ENCODE measurements at regions not wholly inside any gene's neighbourhood (a gene's known extent, or its start where the extent isn't known, plus 50 kb on each side); places are given as distances from the start of the nearest gene placed in this dataset.

DNA sequence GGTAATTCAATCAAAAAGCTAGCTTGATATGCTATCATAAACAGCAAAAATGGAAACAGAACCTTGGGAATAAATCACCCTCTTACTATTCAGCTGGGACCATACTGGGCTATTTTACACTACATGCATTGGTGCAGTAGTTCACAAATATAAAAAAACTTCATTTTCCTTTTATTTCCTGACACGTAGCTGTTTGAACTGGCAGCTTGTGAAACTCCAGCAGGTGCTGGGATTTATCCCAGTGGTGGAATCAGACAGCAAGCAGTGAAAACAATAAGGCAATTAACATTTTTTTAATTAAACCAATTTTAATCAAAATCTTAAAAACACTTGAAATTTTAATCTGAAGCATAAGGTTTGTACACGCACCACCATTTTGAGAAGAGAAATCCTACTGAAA lies 240.4 kb upstream of the IRX5 start:
- Histone ChIP-seq H3K27ac (no peak overlapping the region), H3K27me3 (ENCODE audit: control insufficient read depth, insufficient read depth, low read length) (no peaks in the 10 kb centered on the region), H2AFZ (no peak overlapping the region), H3K4me2 (ENCODE audit: low read length) (no peak overlapping the region), H3K4me1 (no peaks in the 10 kb centered on the region), H3K9me3 (ENCODE audit: control insufficient read depth, low read length) (no peaks in the 10 kb centered on the region), H3K79me2 (no peaks in the 10 kb centered on the region), H3K9ac (no peak overlapping the region), H3K4me3 (ENCODE audit: low read depth, low read length) (no peak overlapping the region), H3K36me3 (ENCODE audit: control insufficient read depth, insufficient read depth, low read length) (no peaks in the 10 kb centered on the region)
- TF ChIP-seq, protein P1, sequence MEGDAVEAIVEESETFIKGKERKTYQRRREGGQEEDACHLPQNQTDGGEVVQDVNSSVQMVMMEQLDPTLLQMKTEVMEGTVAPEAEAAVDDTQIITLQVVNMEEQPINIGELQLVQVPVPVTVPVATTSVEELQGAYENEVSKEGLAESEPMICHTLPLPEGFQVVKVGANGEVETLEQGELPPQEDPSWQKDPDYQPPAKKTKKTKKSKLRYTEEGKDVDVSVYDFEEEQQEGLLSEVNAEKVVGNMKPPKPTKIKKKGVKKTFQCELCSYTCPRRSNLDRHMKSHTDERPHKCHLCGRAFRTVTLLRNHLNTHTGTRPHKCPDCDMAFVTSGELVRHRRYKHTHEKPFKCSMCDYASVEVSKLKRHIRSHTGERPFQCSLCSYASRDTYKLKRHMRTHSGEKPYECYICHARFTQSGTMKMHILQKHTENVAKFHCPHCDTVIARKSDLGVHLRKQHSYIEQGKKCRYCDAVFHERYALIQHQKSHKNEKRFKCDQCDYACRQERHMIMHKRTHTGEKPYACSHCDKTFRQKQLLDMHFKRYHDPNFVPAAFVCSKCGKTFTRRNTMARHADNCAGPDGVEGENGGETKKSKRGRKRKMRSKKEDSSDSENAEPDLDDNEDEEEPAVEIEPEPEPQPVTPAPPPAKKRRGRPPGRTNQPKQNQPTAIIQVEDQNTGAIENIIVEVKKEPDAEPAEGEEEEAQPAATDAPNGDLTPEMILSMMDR (IDR thresholded peaks at IDR 0.05), result no peak

DNA sequence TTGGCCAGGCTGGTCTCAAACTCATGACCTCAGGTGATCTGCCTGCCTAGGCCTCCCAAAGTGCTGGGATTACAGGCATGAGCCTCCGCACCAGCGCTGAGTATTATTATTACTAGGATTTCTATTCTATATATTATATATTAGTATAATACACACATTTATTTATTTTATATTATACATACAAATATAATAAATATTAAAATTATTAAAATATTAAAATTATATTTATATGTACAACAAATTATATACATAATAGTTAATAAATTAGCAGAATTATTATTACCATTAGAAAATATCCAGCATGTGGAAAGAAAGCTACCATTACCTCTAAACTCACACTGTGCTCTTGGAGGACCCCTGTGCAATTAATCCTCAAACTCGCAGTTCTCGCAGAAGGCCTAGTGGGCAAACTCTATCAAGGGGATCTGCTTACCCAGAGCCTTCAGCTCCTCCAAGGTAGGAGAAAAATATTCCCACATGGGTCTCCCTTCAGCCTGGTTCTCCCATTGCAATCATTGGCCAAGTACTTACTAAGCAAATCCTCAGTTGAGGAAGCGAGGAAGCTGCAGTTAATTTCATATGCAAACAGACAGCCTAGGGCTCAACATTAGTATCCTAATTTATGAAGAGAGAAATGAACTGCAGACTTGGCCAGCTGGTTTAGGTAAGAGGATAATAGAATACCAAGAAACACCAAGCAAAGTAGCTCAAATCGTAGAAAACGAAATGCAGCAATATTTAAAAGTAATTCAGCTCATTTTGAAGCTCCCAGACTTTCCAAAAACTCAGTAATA lies 241.4 kb upstream of the IRX5 start:
- Histone ChIP-seq H3K36me3 (ENCODE audit: control insufficient read depth, insufficient read depth, low read length) (no peaks in the 10 kb centered on the region), H3K9me3 (ENCODE audit: control insufficient read depth, low read length) (no peaks in the 10 kb centered on the region), H3K4me3 (ENCODE audit: low read depth, low read length) (no peak overlapping the region), H3K79me2 (no peaks in the 10 kb centered on the region), H3K4me1 (no peaks in the 10 kb centered on the region), H3K4me2 (ENCODE audit: low read length) (no peak overlapping the region), H3K9ac (no peak overlapping the region), H2AFZ (no peak overlapping the region), H3K27ac (no peak overlapping the region), H3K27me3 (ENCODE audit: control insufficient read depth, insufficient read depth, low read length) (no peaks in the 10 kb centered on the region)
- TF ChIP-seq, protein P1 (IDR thresholded peaks at IDR 0.05), result no peak

DNA sequence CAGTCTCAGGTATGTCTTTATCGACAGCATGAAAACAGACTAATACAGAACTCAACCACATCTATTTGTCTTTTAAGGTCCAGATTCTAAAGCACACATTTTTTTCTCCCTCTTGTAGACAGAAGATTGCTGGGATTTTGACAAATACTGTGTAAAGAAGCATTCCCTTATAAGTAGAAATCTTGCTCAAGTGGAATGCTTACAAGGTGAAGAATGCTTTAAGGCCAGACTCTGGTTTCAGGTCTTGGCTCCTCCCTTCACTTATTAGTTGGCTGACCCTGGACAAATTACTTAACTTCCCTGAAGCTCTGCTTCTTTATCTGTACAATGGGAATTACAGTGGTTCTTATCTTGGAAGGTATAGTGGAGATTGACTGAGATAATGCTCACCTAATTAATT lies 242.3 kb upstream of the IRX5 start:
- Histone ChIP-seq H3K36me3 (ENCODE audit: control insufficient read depth, insufficient read depth, low read length) (no peaks in the 10 kb centered on the region), H3K9me3 (ENCODE audit: control insufficient read depth, low read length) (no peaks in the 10 kb centered on the region), H3K9ac (no peak overlapping the region), H3K27me3 (ENCODE audit: control insufficient read depth, insufficient read depth, low read length) (no peaks in the 10 kb centered on the region), H3K4me3 (ENCODE audit: low read depth, low read length) (no peak overlapping the region), H3K4me1 (no peaks in the 10 kb centered on the region), H3K79me2 (no peaks in the 10 kb centered on the region), H3K4me2 (ENCODE audit: low read length) (no peak overlapping the region), H2AFZ (no peak overlapping the region), H3K27ac (no peak overlapping the region)
- TF ChIP-seq, protein P1 (IDR thresholded peaks at IDR 0.05), result no peak

- Histone ChIP-seq H3K27ac (no peak overlapping the region), H3K4me1 (no peaks in the 10 kb centered on the region), H3K9me3 (ENCODE audit: control insufficient read depth, low read length) (no peaks in the 10 kb centered on the region), H3K36me3 (ENCODE audit: control insufficient read depth, insufficient read depth, low read length) (no peaks in the 10 kb centered on the region), H3K9ac (no peak overlapping the region), H3K4me3 (ENCODE audit: low read depth, low read length) (no peak overlapping the region), H3K4me2 (ENCODE audit: low read length) (no peak overlapping the region), H2AFZ (no peak overlapping the region), H3K79me2 (no peaks in the 10 kb centered on the region), H3K27me3 (ENCODE audit: control insufficient read depth, insufficient read depth, low read length) (no peaks in the 10 kb centered on the region)
- TF ChIP-seq, protein P1 (IDR thresholded peaks at IDR 0.05), result no peak
Observed at GRCh38 chr16:54687043-54687899, 243.4 kb upstream of the IRX5 start.
